ENCODE measurements at regions not wholly inside any gene's neighbourhood (a gene's known extent, or its start where the extent isn't known, plus 50 kb on each side); places are given as distances from the start of the nearest gene placed in this dataset.
"Not testable (repeated sequence)": the region's sequence is repeated elsewhere in the genome, so short reads cannot be mapped to it uniquely, and the experiment has no call there.

DNA sequence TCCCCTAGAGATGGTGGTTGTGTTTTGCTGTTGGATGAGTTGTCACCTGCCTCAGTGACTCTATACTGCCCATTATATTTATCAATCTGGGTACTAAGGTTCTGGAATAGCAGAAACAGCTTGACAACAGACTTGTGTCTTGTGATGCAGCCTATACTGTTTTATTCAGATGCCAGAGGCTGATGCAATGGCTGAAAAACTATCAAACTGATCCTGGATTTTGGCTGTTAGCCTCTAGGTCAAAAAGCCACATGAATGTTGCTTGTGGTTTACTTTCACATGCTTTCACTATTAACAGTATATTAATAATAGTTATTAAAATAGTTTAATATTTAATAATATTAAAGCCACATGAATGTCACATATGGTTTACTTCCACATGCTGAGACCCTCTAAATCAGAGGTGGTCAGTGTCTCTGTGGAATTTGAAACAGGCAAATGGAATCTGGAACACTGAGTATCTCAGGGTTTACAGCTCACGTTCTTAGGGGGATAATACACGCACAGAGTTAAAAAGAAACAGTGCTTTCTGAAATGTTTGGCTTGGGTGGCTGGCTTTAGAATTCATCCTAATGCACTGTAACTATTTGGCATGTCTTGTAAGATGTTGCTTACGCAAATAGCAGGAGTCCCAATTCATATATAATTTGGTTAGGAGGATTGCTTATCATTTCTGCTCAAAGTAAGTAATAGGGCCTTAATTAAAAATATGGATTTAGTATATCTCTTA is 82.5 kb upstream of the LCORL start:
- no peak for FAIRE-seq

DNA sequence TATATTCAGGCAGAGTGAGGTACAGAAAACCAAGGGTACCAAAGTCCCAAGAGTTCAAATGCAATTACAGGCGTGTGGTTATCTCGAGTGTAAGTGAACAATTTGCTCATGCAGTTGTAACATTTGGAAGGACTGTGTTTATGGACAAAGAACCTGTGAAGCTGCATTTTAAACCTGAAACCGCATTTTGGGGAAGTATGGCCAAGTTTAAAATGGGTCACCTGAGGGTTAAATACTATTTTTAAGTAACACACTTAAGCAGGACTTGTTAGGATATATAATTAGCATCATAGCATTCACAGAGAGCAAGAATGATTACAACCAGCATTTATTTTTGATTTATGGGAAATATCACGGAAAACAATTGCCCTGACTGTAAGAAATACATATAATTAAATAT is 79.1 kb upstream of the LCORL start:
- FAIRE-seq = no peak

DNA sequence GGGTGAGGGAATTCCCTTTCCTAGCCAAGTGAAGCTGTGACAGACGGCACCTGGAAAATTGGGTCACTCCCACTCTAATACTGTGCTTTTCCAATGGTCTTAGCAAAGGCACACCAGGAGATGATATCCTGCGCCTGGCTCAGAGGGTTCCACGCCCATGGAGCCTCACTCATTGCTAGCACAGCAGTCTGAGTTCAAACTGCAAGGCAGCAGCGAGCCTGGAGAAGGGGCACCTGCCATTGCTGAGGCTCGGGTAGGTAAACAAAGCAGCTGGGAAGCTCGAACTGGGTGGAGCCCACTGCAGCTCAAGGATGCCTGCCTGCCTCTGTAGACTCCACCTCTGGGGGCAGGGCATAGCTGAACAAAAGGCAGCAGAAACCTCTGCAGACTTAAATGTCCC is 68.9 kb upstream of the LCORL start:
- not testable (repeated sequence) for FAIRE-seq

DNA sequence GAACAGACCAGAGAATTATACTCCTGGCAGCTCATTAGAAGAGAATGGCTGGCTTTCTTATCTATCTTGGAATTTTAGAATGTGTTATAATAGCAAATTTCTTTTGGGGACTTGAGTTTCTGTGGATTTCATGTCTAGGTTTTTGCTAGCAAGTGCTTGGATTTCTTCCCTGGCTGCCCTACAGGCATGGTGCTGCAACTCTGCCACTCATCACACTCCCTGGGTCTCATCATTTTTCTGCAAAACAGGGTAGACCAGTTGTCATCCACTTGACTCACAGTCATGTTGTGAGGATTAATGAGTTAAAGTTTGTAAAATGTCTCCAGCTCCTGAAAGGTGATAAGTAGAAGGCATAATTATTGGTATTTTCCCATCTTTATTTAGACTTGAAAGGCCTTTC is 60.7 kb upstream of the LCORL start:
- FAIRE-seq = no peak

DNA sequence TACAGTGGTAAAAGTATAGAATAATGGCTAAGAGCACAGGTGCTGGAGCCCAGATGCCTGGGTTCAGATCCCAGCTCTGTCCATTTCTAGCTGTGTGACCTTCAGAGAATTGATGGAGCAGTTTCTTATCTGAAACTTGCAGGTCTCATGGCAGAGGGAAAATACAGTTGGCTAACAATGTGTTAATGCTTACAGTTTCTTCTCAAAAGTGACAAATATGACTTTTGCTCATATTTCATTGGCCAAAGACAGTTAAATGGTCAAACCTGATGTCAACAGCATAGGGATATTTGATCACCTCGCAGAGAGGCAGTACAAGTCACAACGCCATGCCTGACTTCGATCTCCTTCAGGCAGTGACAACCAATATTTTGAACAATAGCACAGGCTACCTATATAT is 60.2 kb upstream of the LCORL start:
- FAIRE-seq = no peak

DNA sequence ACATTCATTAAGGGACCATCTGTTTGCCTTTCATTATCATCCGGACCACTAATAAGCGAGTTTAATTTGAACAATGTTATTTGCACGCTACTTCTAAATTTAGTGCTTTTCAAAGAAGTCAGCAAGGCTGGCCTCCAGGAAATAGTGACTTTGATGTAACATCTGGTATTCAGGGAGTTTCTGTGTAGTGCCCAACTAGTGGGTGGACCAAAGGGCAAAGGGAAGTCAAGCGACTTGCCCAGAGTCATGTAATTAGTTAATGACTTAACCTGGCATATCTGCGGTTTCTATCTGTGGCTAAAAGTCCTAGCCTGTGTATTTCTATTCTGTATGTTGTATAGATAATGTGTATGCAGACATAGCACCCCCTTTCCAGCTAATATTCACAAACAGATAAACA is 56.3 kb upstream of the LCORL start:
- no peak for FAIRE-seq

DNA sequence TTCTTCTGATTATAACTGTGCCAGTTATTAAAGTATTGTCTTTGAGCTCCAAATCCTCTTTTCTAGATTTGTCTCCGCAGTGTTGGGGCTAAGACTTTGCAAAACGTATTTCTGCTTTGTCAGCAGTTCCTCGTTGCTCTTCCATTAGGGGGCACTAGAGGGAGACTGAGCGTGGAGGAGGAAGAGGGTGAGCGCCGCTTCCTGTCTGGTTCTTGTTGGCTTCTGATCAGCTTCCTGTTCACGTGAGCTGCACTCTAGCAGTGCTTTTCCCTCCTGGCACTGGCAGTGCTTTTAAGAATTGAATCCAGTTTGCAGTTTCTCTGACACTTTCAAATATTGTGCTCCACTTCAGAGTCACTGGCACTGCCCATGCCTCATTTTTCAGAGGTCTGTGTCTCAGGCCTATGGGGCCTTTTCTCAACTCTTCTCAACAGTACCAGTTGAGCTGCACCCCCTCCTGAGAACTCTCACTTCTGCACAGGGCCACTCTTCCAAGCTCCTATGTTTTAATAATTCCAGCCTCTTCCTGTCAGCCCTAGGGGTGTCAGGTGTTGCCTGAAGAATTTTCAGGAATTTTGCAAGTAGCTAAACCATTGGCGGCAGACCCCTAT is 54.4 kb upstream of the LCORL start:
- FAIRE-seq = no peak

DNA sequence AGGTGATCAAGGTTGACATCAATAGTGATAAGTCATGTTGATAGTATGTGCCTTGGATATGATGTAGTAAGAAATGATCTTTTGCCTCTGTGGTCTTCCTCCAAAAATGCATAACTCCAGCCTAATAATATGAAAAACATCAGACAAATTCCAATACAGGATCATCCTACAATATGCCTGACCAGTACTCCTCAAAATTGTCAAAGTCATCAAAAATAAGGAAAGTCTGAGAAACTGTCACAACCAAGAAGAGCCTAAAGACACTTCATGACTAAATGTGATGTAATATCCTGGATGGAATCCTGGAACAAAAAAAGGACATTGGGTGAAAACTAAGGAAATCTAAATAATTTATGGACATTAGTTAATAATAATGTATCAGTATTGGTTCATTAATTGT is 50.3 kb upstream of the LCORL start:
- FAIRE-seq = no peak

Data from A204.1 (cell line).